ENCODE measurements at regions not wholly inside any gene's neighbourhood (a gene's known extent, or its start where the extent isn't known, plus 50 kb on each side); places are given as distances from the start of the nearest gene placed in this dataset.
A peak's percentile ranks its signal among the peaks of the same experiment; 100 is the strongest.

DNA sequence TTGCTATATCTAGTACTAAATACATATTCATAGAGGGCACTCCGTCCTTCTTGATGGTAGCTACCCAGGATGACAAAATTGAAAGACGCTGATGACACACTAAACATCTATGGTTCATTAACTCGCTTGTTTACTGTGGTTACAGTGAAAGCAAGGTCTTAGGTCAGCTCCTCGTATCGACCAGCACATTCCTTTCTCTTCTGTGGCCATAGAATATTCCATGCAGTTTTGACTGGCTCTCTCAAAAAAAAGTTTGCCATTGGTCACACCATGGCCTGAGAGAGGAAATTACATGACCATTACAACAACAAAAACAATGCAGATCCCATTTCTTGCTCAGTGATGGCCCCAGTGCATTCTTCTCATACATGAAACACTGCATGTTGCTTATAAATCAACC is 411.4 kb upstream of the SOX5 start (continued):
- TF ChIP-seq ZBTB3 (CRISPR knock-in tag; IDR thresholded peaks at IDR 0.05; ENCODE audit: borderline replicate concordance, low read depth), result no peak
- TF ChIP-seq, protein P1, sequence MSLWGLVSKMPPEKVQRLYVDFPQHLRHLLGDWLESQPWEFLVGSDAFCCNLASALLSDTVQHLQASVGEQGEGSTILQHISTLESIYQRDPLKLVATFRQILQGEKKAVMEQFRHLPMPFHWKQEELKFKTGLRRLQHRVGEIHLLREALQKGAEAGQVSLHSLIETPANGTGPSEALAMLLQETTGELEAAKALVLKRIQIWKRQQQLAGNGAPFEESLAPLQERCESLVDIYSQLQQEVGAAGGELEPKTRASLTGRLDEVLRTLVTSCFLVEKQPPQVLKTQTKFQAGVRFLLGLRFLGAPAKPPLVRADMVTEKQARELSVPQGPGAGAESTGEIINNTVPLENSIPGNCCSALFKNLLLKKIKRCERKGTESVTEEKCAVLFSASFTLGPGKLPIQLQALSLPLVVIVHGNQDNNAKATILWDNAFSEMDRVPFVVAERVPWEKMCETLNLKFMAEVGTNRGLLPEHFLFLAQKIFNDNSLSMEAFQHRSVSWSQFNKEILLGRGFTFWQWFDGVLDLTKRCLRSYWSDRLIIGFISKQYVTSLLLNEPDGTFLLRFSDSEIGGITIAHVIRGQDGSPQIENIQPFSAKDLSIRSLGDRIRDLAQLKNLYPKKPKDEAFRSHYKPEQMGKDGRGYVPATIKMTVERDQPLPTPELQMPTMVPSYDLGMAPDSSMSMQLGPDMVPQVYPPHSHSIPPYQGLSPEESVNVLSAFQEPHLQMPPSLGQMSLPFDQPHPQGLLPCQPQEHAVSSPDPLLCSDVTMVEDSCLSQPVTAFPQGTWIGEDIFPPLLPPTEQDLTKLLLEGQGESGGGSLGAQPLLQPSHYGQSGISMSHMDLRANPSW (CRISPR knock-in tag; IDR thresholded peaks at IDR 0.05; ENCODE audit: borderline replicate concordance), result no peak
- TF ChIP-seq, protein P2, sequence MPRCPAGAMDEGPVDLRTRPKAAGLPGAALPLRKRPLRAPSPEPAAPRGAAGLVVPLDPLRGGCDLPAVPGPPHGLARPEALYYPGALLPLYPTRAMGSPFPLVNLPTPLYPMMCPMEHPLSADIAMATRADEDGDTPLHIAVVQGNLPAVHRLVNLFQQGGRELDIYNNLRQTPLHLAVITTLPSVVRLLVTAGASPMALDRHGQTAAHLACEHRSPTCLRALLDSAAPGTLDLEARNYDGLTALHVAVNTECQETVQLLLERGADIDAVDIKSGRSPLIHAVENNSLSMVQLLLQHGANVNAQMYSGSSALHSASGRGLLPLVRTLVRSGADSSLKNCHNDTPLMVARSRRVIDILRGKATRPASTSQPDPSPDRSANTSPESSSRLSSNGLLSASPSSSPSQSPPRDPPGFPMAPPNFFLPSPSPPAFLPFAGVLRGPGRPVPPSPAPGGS (CRISPR knock-in tag; IDR thresholded peaks at IDR 0.05), result no peak
- TF ChIP-seq SKI (IDR thresholded peaks at IDR 0.05; ENCODE audit: partially characterized antibody), result no peak
- 0 out of 2 replicates have a peak, but pooled peaks have one; percentile 19 for TF ChIP-seq CREB1 (IDR thresholded peaks at IDR 0.05)
- peak; percentile 54; the same call in 1 of the 2 replicates for TF ChIP-seq CREB1 (CRISPR knock-in tag; IDR thresholded peaks at IDR 0.05)
- TF ChIP-seq ZNF17 (CRISPR knock-in tag; IDR thresholded peaks at IDR 0.05), result no peak
- TF ChIP-seq ZNF577 (CRISPR knock-in tag; IDR thresholded peaks at IDR 0.05; ENCODE audit: borderline replicate concordance, low read depth), result no peak
- TF ChIP-seq RCOR2 (CRISPR knock-in tag; IDR thresholded peaks at IDR 0.05), result no peak
- TF ChIP-seq ATRX (CRISPR knock-in tag; IDR thresholded peaks at IDR 0.05; ENCODE audit: borderline replicate concordance), result no peak
- peak; percentile 87 for TF ChIP-seq FOXA3 (CRISPR knock-in tag; IDR thresholded peaks at IDR 0.05)
- TF ChIP-seq TBP (CRISPR knock-in tag; IDR thresholded peaks at IDR 0.05), result no peak
- TF ChIP-seq ZNF207 (IDR thresholded peaks at IDR 0.05; ENCODE audit: borderline replicate concordance), result no peak
- TF ChIP-seq ZNF567 (CRISPR knock-in tag; IDR thresholded peaks at IDR 0.05; ENCODE audit: borderline replicate concordance), result no peak

Measured in HepG2 (cell line).